Osteoblast (primary cell): ENCODE measurements at regions not wholly inside any gene's neighbourhood (a gene's known extent, or its start where the extent isn't known, plus 50 kb on each side); places are given as distances from the start of the nearest gene placed in this dataset.

Experiments used
- DNase-seq: peaks from one replicate; pipeline ENCODE4 v3.0.0; 2011; ENCODE audit warnings: low spot score, mixed read lengths; ENCODE audit not compliant: insufficient read length; ENCODE audit errors: missing footprints
- H2AFZ ChIP-seq: 2 replicates; pipeline ENCODE4 v1.6.0; 2011; ENCODE audit warnings: mild to moderate bottlenecking, low read length
- H3K27ac ChIP-seq: 2 replicates; pipeline ENCODE4 v1.5.1; 2011; ENCODE audit warnings: mild to moderate bottlenecking, low read depth, low read length, moderate library complexity
- H3K27me3 ChIP-seq: 2 replicates; pipeline ENCODE4 v1.6.0; 2012; ENCODE audit warnings: mild to moderate bottlenecking, control low read depth, inconsistent platforms, low read length, moderate library complexity; ENCODE audit not compliant: insufficient read depth
- H3K36me3 ChIP-seq: 2 replicates; pipeline ENCODE4 v1.5.1; 2011; ENCODE audit warnings: mild to moderate bottlenecking, low read length, control low read depth, moderate library complexity; ENCODE audit not compliant: insufficient read depth
- H3K4me1 ChIP-seq: 2 replicates; pipeline ENCODE4 v1.5.1; 2011; ENCODE audit warnings: mild to moderate bottlenecking, low read length, control low read depth, moderate library complexity; ENCODE audit not compliant: insufficient read depth
- H3K4me2 ChIP-seq: 2 replicates; pipeline ENCODE4 v1.6.0; 2011; ENCODE audit warnings: mild to moderate bottlenecking, low read length; ENCODE audit not compliant: insufficient read depth
- H3K4me3 ChIP-seq: fragments of 200-600 bp; sonication (generic); 3 replicates; pipeline ENCODE4 v1.5.1; 2012; ENCODE audit warnings: mild to moderate bottlenecking, low read length, inconsistent platforms; ENCODE audit not compliant: insufficient read depth
- H3K79me2 ChIP-seq: 2 replicates; pipeline ENCODE4 v1.6.0; 2012; ENCODE audit warnings: mild to moderate bottlenecking, low read length, control low read depth, inconsistent platforms; ENCODE audit not compliant: insufficient read depth
- H3K9me3 ChIP-seq: 2 replicates; pipeline ENCODE4 v1.5.1; 2011; ENCODE audit warnings: low read depth, low read length, control low read depth
- H4K20me1 ChIP-seq: 2 replicates; pipeline ENCODE4 v1.6.0; 2012; ENCODE audit warnings: mild to moderate bottlenecking, low read length, control low read depth; ENCODE audit not compliant: insufficient read depth
- TF ChIP-seq, protein P1 (sequence below): IDR thresholded peaks from 2 replicates; pipeline ENCODE4 v1.5.1; 2011; ENCODE audit warnings: mild to moderate bottlenecking, low read depth, low read length, moderate library complexity; ENCODE audit errors: extremely low read depth

DNA sequence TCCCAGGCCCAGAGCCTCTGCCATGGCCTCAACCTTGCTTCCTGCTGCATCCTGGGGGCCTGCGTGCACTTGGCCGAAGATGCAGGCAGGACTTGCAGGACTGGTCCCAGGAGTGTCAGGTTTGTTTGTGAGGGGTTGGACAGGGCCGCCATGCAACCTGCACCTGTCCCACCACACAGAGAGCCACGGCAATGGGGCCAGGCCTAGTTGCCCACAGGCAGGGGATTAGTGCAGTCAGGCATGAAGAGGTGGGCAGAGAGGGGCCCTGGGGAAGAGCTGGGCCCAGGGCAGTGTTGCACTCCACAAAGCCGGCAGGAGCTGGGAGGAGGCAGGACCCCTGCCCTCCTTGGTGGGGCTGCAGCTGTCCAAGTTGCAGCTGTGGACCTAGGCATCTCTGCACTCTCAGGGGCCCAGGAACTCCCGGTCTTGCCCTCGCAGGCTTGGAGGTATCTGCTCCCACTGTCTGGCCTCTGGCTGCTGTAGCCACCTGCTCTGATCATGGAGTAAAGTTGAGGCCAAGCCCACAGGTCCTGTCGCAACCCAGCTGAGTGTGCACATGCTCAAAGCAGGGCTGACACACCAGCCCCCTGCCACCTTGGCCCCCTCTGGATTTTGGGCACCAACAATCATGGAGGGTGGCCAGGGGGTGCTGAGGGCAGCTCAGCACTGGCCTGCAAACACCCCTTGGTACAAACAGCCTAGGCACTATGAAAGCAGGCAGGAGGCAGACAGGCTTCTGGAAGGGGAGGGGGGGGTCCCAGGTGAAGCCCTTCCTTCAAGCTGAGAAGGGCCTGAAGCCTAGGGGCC, 190.4 kb upstream of the PCDH10 start:
- no peaks in the 10 kb centered on the region for H3K79me2 ChIP-seq
- no peaks in the 10 kb centered on the region for H4K20me1 ChIP-seq
- H2AFZ ChIP-seq, result no peak overlapping the region
- peaks cover 4% of the 10 kb centered on the region for H3K9me3 ChIP-seq
- no peak overlapping the region for H3K27ac ChIP-seq
- DNase-seq, result no peak
- no peaks in the 10 kb centered on the region for H3K4me1 ChIP-seq
- TF ChIP-seq, protein P1, sequence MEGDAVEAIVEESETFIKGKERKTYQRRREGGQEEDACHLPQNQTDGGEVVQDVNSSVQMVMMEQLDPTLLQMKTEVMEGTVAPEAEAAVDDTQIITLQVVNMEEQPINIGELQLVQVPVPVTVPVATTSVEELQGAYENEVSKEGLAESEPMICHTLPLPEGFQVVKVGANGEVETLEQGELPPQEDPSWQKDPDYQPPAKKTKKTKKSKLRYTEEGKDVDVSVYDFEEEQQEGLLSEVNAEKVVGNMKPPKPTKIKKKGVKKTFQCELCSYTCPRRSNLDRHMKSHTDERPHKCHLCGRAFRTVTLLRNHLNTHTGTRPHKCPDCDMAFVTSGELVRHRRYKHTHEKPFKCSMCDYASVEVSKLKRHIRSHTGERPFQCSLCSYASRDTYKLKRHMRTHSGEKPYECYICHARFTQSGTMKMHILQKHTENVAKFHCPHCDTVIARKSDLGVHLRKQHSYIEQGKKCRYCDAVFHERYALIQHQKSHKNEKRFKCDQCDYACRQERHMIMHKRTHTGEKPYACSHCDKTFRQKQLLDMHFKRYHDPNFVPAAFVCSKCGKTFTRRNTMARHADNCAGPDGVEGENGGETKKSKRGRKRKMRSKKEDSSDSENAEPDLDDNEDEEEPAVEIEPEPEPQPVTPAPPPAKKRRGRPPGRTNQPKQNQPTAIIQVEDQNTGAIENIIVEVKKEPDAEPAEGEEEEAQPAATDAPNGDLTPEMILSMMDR, result no peak
- H3K36me3 ChIP-seq, result no peaks in the 10 kb centered on the region
- H3K4me3 ChIP-seq, result no peak overlapping the region
- H3K27me3 ChIP-seq, result no peaks in the 10 kb centered on the region
- no peak overlapping the region for H3K4me2 ChIP-seq

DNA sequence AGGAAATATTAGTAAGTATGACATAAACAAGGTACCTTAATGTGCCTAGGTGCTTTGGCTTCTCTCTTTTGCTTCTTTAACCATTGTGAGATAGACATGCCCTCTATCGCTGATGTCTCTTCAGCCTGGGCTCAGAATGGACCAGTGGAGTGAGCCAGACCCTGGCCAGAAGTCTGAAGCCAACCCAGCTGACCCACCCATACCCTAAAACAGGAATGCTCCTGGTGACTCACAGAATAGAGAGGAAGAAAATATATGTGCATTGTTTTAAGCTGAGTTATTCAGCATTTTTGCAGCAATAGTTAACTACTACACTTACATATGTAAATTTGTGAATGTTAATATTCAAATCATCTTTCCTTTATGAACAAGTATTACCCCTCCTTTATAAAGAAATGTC, 167.5 kb upstream of the PCDH10 start:
- Histone ChIP-seq H3K9me3 (peaks cover 3% of the 10 kb centered on the region), H3K4me3 (no peak overlapping the region), H3K36me3 (no peaks in the 10 kb centered on the region), H3K4me2 (no peak overlapping the region), H3K4me1 (no peaks in the 10 kb centered on the region), H3K79me2 (no peaks in the 10 kb centered on the region), H2AFZ (no peak overlapping the region), H4K20me1 (no peaks in the 10 kb centered on the region), H3K27ac (no peak overlapping the region), H3K27me3 (no peaks in the 10 kb centered on the region)
- DNase-seq, result no peak
- TF ChIP-seq, protein P1, result no peak

DNA sequence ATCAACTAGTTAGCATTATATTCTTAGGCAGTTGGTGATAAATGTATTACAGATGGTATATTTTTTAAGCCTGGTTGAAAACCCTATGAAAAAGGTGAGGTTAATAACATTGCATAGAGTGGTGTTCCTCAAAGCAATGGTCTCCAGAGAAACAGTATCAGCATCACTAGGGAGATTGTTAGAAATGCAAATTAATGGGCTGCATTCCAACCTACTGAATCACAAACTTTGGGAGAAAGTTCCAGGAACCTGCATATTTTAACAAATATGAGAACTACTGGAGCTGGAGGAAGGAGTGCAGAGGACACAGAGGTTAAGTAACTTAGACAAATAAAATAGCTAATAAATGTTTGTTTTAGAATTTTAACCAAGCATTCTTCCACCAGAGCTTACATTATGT, 166.9 kb upstream of the PCDH10 start:
- no peaks in the 10 kb centered on the region for H3K4me1 ChIP-seq
- no peaks in the 10 kb centered on the region for H4K20me1 ChIP-seq
- H3K9me3 ChIP-seq, result peaks cover 3% of the 10 kb centered on the region
- TF ChIP-seq, protein P1, result no peak
- no peak for DNase-seq
- H2AFZ ChIP-seq, result no peak overlapping the region
- no peak overlapping the region for H3K4me3 ChIP-seq
- no peak overlapping the region for H3K27ac ChIP-seq
- H3K36me3 ChIP-seq, result no peaks in the 10 kb centered on the region
- no peaks in the 10 kb centered on the region for H3K27me3 ChIP-seq
- no peak overlapping the region for H3K4me2 ChIP-seq
- no peaks in the 10 kb centered on the region for H3K79me2 ChIP-seq

DNA sequence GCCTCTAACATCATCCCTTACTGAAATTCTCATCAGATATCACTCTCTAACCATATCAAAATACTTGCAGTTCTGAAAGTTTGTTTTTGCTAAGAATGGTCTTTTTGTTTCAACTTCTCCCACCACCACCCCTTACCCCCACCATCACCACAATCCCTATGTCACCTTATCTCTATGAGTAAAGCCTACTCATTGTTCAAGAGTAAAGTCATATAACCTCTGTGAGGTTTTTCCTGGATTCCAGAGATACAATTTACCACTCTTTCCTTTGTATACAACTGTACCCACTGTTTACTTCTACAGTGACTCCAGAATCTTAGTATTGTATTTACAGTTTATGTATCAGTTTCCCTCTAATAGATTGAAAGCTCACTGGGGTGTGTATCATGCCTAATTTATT, 158.0 kb upstream of the PCDH10 start:
- Histone ChIP-seq H3K79me2 (no peaks in the 10 kb centered on the region), H3K27ac (no peak overlapping the region), H3K4me3 (no peak overlapping the region), H3K27me3 (no peaks in the 10 kb centered on the region), H4K20me1 (no peaks in the 10 kb centered on the region), H3K4me2 (no peak overlapping the region), H3K9me3 (peaks cover under 1% of the 10 kb centered on the region), H3K4me1 (no peaks in the 10 kb centered on the region), H2AFZ (no peak overlapping the region), H3K36me3 (no peaks in the 10 kb centered on the region)
- TF ChIP-seq, protein P1, result no peak
- no peak for DNase-seq
